ENCODE measurements at regions not wholly inside any gene's neighbourhood (a gene's known extent, or its start where the extent isn't known, plus 50 kb on each side); places are given as distances from the start of the nearest gene placed in this dataset.

GRCh38 chr6:27132532-27133280, 114.8 kb upstream of the PRSS16 start (continued):
- TF ChIP-seq, protein P1, sequence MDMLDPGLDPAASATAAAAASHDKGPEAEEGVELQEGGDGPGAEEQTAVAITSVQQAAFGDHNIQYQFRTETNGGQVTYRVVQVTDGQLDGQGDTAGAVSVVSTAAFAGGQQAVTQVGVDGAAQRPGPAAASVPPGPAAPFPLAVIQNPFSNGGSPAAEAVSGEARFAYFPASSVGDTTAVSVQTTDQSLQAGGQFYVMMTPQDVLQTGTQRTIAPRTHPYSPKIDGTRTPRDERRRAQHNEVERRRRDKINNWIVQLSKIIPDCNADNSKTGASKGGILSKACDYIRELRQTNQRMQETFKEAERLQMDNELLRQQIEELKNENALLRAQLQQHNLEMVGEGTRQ (IDR thresholded peaks at IDR 0.05; ENCODE audit: borderline replicate concordance, low read depth, low read length) = no peak
- no peak for TF ChIP-seq CUX1 (IDR thresholded peaks at IDR 0.05; ENCODE audit: insufficient replicate concordance, low read depth, low read length)
- peak; percentile 98 for TF ChIP-seq ZBED1 (IDR thresholded peaks at IDR 0.05; ENCODE audit: borderline replicate concordance)
- peak; percentile 95 for TF ChIP-seq FOXM1 (IDR thresholded peaks at IDR 0.05; ENCODE audit: low read depth, low read length)
- no peak for TF ChIP-seq ZZZ3 (IDR thresholded peaks at IDR 0.05; ENCODE audit: control insufficient read depth, insufficient read length, low read depth)
- no peak for TF ChIP-seq SUPT20H (IDR thresholded peaks at IDR 0.05; ENCODE audit: borderline replicate concordance, control insufficient read depth, low read depth, low read length)
- TF ChIP-seq RAD21 (IDR thresholded peaks at IDR 0.05; ENCODE audit: insufficient read depth, low read depth, low read length) = no peak
- TF ChIP-seq SIX5 (IDR thresholded peaks at IDR 0.05; ENCODE audit: low read depth, low read length, severe bottlenecking) = peak; percentile 13
- TF ChIP-seq WRNIP1 (IDR thresholded peaks at IDR 0.05; ENCODE audit: borderline replicate concordance, low read depth, low read length) = no peak
- no peak for TF ChIP-seq EZH2 (IDR thresholded peaks at IDR 0.05; ENCODE audit: borderline replicate concordance, control insufficient read depth, low read depth, low read length)
- no peak for TF ChIP-seq CHD4 (IDR thresholded peaks at IDR 0.05)
- 0 out of 4 replicates have a peak, but pooled peaks of 1 of the 2 experiments have one; percentile 29 for TF ChIP-seq SRF (IDR thresholded peaks at IDR 0.05; ENCODE audit: low read depth in 2 of 2, low read length in 2 of 2)
- TF ChIP-seq CREM (IDR thresholded peaks at IDR 0.05; ENCODE audit: low read depth) = peak; percentile 76
- no peak for TF ChIP-seq ZNF207 (IDR thresholded peaks at IDR 0.05; ENCODE audit: borderline replicate concordance)
- TF ChIP-seq YBX1 (IDR thresholded peaks at IDR 0.05) = no peak
- 0 out of 2 replicates have a peak, but pooled peaks have one; percentile 49 for TF ChIP-seq TCF7 (IDR thresholded peaks at IDR 0.05; ENCODE audit: borderline replicate concordance)
- TF ChIP-seq NR2C2 (IDR thresholded peaks at IDR 0.05; ENCODE audit: borderline replicate concordance, control insufficient read depth, insufficient read length, low read depth) = no peak
- TF ChIP-seq JUND (IDR thresholded peaks at IDR 0.05; ENCODE audit: low read depth, low read length) = no peak
- peak; percentile 83 for TF ChIP-seq TCF12 (IDR thresholded peaks at IDR 0.05; ENCODE audit: low read depth, low read length)
- no peak for TF ChIP-seq ZNF384 (IDR thresholded peaks at IDR 0.05; ENCODE audit: borderline replicate concordance, low read depth, low read length)
- peak; percentile 95 for TF ChIP-seq POLR2AphosphoS5 (IDR thresholded peaks at IDR 0.05; ENCODE audit: low read length)
- TF ChIP-seq LARP7 (IDR thresholded peaks at IDR 0.05) = 0 out of 2 replicates have a peak, but pooled peaks have one; percentile 45
- no peak; the same call in 1 of the 2 replicates for TF ChIP-seq IKZF1 (conservative IDR thresholded peaks at IDR 0.05)
- peak; percentile 89 for TF ChIP-seq CREB1 (IDR thresholded peaks at IDR 0.05; ENCODE audit: low read depth)
